ENCODE measurements at regions not wholly inside any gene's neighbourhood (a gene's known extent, or its start where the extent isn't known, plus 50 kb on each side); places are given as distances from the start of the nearest gene placed in this dataset.

GRCh38 chr4:155494037-155494718, 117.4 kb upstream of the MAP9 start:
- TF ChIP-seq, protein P1, sequence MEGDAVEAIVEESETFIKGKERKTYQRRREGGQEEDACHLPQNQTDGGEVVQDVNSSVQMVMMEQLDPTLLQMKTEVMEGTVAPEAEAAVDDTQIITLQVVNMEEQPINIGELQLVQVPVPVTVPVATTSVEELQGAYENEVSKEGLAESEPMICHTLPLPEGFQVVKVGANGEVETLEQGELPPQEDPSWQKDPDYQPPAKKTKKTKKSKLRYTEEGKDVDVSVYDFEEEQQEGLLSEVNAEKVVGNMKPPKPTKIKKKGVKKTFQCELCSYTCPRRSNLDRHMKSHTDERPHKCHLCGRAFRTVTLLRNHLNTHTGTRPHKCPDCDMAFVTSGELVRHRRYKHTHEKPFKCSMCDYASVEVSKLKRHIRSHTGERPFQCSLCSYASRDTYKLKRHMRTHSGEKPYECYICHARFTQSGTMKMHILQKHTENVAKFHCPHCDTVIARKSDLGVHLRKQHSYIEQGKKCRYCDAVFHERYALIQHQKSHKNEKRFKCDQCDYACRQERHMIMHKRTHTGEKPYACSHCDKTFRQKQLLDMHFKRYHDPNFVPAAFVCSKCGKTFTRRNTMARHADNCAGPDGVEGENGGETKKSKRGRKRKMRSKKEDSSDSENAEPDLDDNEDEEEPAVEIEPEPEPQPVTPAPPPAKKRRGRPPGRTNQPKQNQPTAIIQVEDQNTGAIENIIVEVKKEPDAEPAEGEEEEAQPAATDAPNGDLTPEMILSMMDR (IDR thresholded peaks at IDR 0.05; ENCODE audit: low read length) = no peak
- no peak for TF ChIP-seq EZH2 (IDR thresholded peaks at IDR 0.05; ENCODE audit: borderline replicate concordance, low read length)

Data from OCI-LY1 (cell line).